MM.1S (cell line): ENCODE measurements at regions not wholly inside any gene's neighbourhood (a gene's known extent, or its start where the extent isn't known, plus 50 kb on each side); places are given as distances from the start of the nearest gene placed in this dataset.

Experiments used
- CTCF ChIP-seq: fragments of 300-600 bp; sonication (generic); IDR thresholded peaks from 2 replicates; pipeline ENCODE4 v1.5.1; 2016; ENCODE audit warnings: antibody characterized with exemption, low read length, mixed read lengths
- EZH2phosphoT487 ChIP-seq: fragments of 300-600 bp; sonication (generic); IDR thresholded peaks from 2 replicates; pipeline ENCODE4 v1.6.1; 2018; ENCODE audit warnings: antibody characterized with exemption, low read length

- TF ChIP-seq EZH2phosphoT487 (no peak), CTCF (no peak)
Measured at GRCh38 chr2:220963076-220963475, 609.0 kb downstream of the EPHA4 start.
